ENCODE measurements at regions not wholly inside any gene's neighbourhood (a gene's known extent, or its start where the extent isn't known, plus 50 kb on each side); places are given as distances from the start of the nearest gene placed in this dataset.

- Histone ChIP-seq H3K27ac (ENCODE audit: insufficient read depth, low read depth, low read length, poor library complexity, severe bottlenecking) (no peak overlapping the region), H3K9me3 (ENCODE audit: control insufficient read depth, low read length) (no peaks in the 10 kb centered on the region), H3K36me3 (ENCODE audit: control insufficient read depth, insufficient read depth, low read length) (no peaks in the 10 kb centered on the region), H3K27me3 (ENCODE audit: control insufficient read depth, insufficient read depth, low read length, poor library complexity, severe bottlenecking) (no peaks in the 10 kb centered on the region), H3K4me1 (ENCODE audit: control insufficient read depth, insufficient read depth, low read length) (peaks cover 3% of the 10 kb centered on the region), H3K4me3 (ENCODE audit: insufficient read depth, low read depth, low read length) (no peak overlapping the region)
These were observed 131.3 kb downstream of the TBC1D30 start for GRCh38 chr12:64955746-64956145.

- H3K4me1 ChIP-seq (ENCODE audit: control insufficient read depth, insufficient read depth, low read length) = no peaks in the 10 kb centered on the region
- H3K36me3 ChIP-seq (ENCODE audit: control insufficient read depth, insufficient read depth, low read length) = no peaks in the 10 kb centered on the region
- no peaks in the 10 kb centered on the region for H3K27me3 ChIP-seq (ENCODE audit: control insufficient read depth, insufficient read depth, low read length, poor library complexity, severe bottlenecking)
- no peak overlapping the region for H3K4me3 ChIP-seq (ENCODE audit: insufficient read depth, low read depth, low read length)
- no peak overlapping the region for H3K27ac ChIP-seq (ENCODE audit: insufficient read depth, low read depth, low read length, poor library complexity, severe bottlenecking)
- 37 to 64% methylated on average over 1 to 2 of the region's 2 CpGs for WGBS, 2 experiments
- H3K9me3 ChIP-seq (ENCODE audit: control insufficient read depth, low read length) = no peaks in the 10 kb centered on the region
These were observed 141.5 kb downstream of the TBC1D30 start for GRCh38 chr12:64965920-64966319.

GRCh38 chr12:64968989-64969819 is 144.8 kb downstream of the TBC1D30 start:
- H3K9me3 ChIP-seq (ENCODE audit: control insufficient read depth, low read length) = no peaks in the 10 kb centered on the region
- H3K4me3 ChIP-seq (ENCODE audit: insufficient read depth, low read depth, low read length) = no peak overlapping the region
- no peaks in the 10 kb centered on the region for H3K27me3 ChIP-seq (ENCODE audit: control insufficient read depth, insufficient read depth, low read length, poor library complexity, severe bottlenecking)
- no peaks in the 10 kb centered on the region for H3K4me1 ChIP-seq (ENCODE audit: control insufficient read depth, insufficient read depth, low read length)
- no peaks in the 10 kb centered on the region for H3K36me3 ChIP-seq (ENCODE audit: control insufficient read depth, insufficient read depth, low read length)
- H3K27ac ChIP-seq (ENCODE audit: insufficient read depth, low read depth, low read length, poor library complexity, severe bottlenecking) = no peak overlapping the region

- no peaks in the 10 kb centered on the region for H3K27me3 ChIP-seq (ENCODE audit: control insufficient read depth, insufficient read depth, low read length, poor library complexity, severe bottlenecking)
These were observed 145.0 kb downstream of the WIF1 start for GRCh38 chr12:64976131-64976530.

GRCh38 chr12:64983771-64984278 is 137.3 kb downstream of the WIF1 start:
- Histone ChIP-seq H3K4me1 (ENCODE audit: control insufficient read depth, insufficient read depth, low read length) (no peaks in the 10 kb centered on the region), H3K36me3 (ENCODE audit: control insufficient read depth, insufficient read depth, low read length) (no peaks in the 10 kb centered on the region), H3K27me3 (ENCODE audit: control insufficient read depth, insufficient read depth, low read length, poor library complexity, severe bottlenecking) (no peaks in the 10 kb centered on the region), H3K4me3 (ENCODE audit: insufficient read depth, low read depth, low read length) (no peak overlapping the region), H3K27ac (ENCODE audit: insufficient read depth, low read depth, low read length, poor library complexity, severe bottlenecking) (no peak overlapping the region), H3K9me3 (ENCODE audit: control insufficient read depth, low read length) (no peaks in the 10 kb centered on the region)
- WGBS, 2 experiments = 87 to 95% methylated on average over 3 of the region's 3 CpGs

More at GRCh38 chr12:64976131-64976530, 145.0 kb downstream of the WIF1 start:
- Histone ChIP-seq H3K9me3 (ENCODE audit: control insufficient read depth, low read length) (no peaks in the 10 kb centered on the region), H3K4me3 (ENCODE audit: insufficient read depth, low read depth, low read length) (no peak overlapping the region), H3K27ac (ENCODE audit: insufficient read depth, low read depth, low read length, poor library complexity, severe bottlenecking) (no peak overlapping the region), H3K4me1 (ENCODE audit: control insufficient read depth, insufficient read depth, low read length) (no peaks in the 10 kb centered on the region), H3K36me3 (ENCODE audit: control insufficient read depth, insufficient read depth, low read length) (no peaks in the 10 kb centered on the region)

GRCh38 chr12:64991121-64991611 is 129.9 kb downstream of the WIF1 start:
- Histone ChIP-seq H3K4me1 (ENCODE audit: control insufficient read depth, insufficient read depth, low read length) (peaks cover 20% of the 10 kb centered on the region), H3K4me3 (ENCODE audit: insufficient read depth, low read depth, low read length) (no peak overlapping the region), H3K36me3 (ENCODE audit: control insufficient read depth, insufficient read depth, low read length) (no peaks in the 10 kb centered on the region), H3K9me3 (ENCODE audit: control insufficient read depth, low read length) (no peaks in the 10 kb centered on the region), H3K27me3 (ENCODE audit: control insufficient read depth, insufficient read depth, low read length, poor library complexity, severe bottlenecking) (no peaks in the 10 kb centered on the region), H3K27ac (ENCODE audit: insufficient read depth, low read depth, low read length, poor library complexity, severe bottlenecking) (peak overlapping the region; percentile 38)
- 33 to 34% methylated on average over 2 of the region's 2 CpGs for WGBS, 2 experiments

GRCh38 chr12:64992116-64992515 is 129.0 kb downstream of the WIF1 start:
- 45 to 55% methylated on average over 5 of the region's 5 CpGs for WGBS, 2 experiments
- no peak overlapping the region for H3K4me3 ChIP-seq (ENCODE audit: insufficient read depth, low read depth, low read length)

GRCh38 chr12:64992641-64993040 is 128.5 kb downstream of the WIF1 start:
- 0% methylated on average over 1 of the region's 1 CpG; no CpG with 5 or more reads in 1 of the 2 experiments for WGBS, 2 experiments
- Histone ChIP-seq H3K27ac (ENCODE audit: insufficient read depth, low read depth, low read length, poor library complexity, severe bottlenecking) (peak overlapping the region; percentile 19), H3K27me3 (ENCODE audit: control insufficient read depth, insufficient read depth, low read length, poor library complexity, severe bottlenecking) (no peaks in the 10 kb centered on the region), H3K4me1 (ENCODE audit: control insufficient read depth, insufficient read depth, low read length) (peaks cover 20% of the 10 kb centered on the region), H3K4me3 (ENCODE audit: insufficient read depth, low read depth, low read length) (no peak overlapping the region), H3K36me3 (ENCODE audit: control insufficient read depth, insufficient read depth, low read length) (no peaks in the 10 kb centered on the region), H3K9me3 (ENCODE audit: control insufficient read depth, low read length) (no peaks in the 10 kb centered on the region)

More at GRCh38 chr12:64992116-64992515, 129.0 kb downstream of the WIF1 start:
- H3K27me3 ChIP-seq (ENCODE audit: control insufficient read depth, insufficient read depth, low read length, poor library complexity, severe bottlenecking) = no peaks in the 10 kb centered on the region
- no peak overlapping the region for H3K27ac ChIP-seq (ENCODE audit: insufficient read depth, low read depth, low read length, poor library complexity, severe bottlenecking)
- H3K4me1 ChIP-seq (ENCODE audit: control insufficient read depth, insufficient read depth, low read length) = peaks cover 20% of the 10 kb centered on the region
- H3K36me3 ChIP-seq (ENCODE audit: control insufficient read depth, insufficient read depth, low read length) = no peaks in the 10 kb centered on the region
- no peaks in the 10 kb centered on the region for H3K9me3 ChIP-seq (ENCODE audit: control insufficient read depth, low read length)

GRCh38 chr12:64993461-64993860 is 127.6 kb downstream of the WIF1 start:
- Histone ChIP-seq H3K36me3 (ENCODE audit: control insufficient read depth, insufficient read depth, low read length) (no peaks in the 10 kb centered on the region), H3K4me1 (ENCODE audit: control insufficient read depth, insufficient read depth, low read length) (peaks cover 20% of the 10 kb centered on the region), H3K9me3 (ENCODE audit: control insufficient read depth, low read length) (no peaks in the 10 kb centered on the region), H3K27ac (ENCODE audit: insufficient read depth, low read depth, low read length, poor library complexity, severe bottlenecking) (no peak overlapping the region), H3K27me3 (ENCODE audit: control insufficient read depth, insufficient read depth, low read length, poor library complexity, severe bottlenecking) (no peaks in the 10 kb centered on the region), H3K4me3 (ENCODE audit: insufficient read depth, low read depth, low read length) (no peak overlapping the region)
- 92% methylated on average over 1 of the region's 1 CpG; no CpG with 5 or more reads in 1 of the 2 experiments for WGBS, 2 experiments

- H3K27me3 ChIP-seq (ENCODE audit: control insufficient read depth, insufficient read depth, low read length, poor library complexity, severe bottlenecking) = no peaks in the 10 kb centered on the region
- no peaks in the 10 kb centered on the region for H3K36me3 ChIP-seq (ENCODE audit: control insufficient read depth, insufficient read depth, low read length)
- H3K4me3 ChIP-seq (ENCODE audit: insufficient read depth, low read depth, low read length) = no peak overlapping the region
- WGBS, 2 experiments = 91 to 100% methylated on average over 1 of the region's 1 CpG
- H3K4me1 ChIP-seq (ENCODE audit: control insufficient read depth, insufficient read depth, low read length) = peaks cover 27% of the 10 kb centered on the region
- H3K9me3 ChIP-seq (ENCODE audit: control insufficient read depth, low read length) = no peaks in the 10 kb centered on the region
- H3K27ac ChIP-seq (ENCODE audit: insufficient read depth, low read depth, low read length, poor library complexity, severe bottlenecking) = no peak overlapping the region
These were observed 125.3 kb downstream of the WIF1 start for GRCh38 chr12:64995816-64996215.
